HepG2 (cell line): ENCODE measurements at regions not wholly inside any gene's neighbourhood (a gene's known extent, or its start where the extent isn't known, plus 50 kb on each side); places are given as distances from the start of the nearest gene placed in this dataset.

Experiments used
- POLR2A ChIP-seq, 2 experiments: IDR thresholded peaks; 2 replicates each; pipeline ENCODE4 v1.6.1; 2011; ENCODE audit warnings: low read depth in 2 of 2, low read length in 2 of 2, mild to moderate bottlenecking in 1 of 2, moderate library complexity in 1 of 2; ENCODE audit not compliant: insufficient read depth in 1 of 2
- SIN3A ChIP-seq: IDR thresholded peaks from 2 replicates; pipeline ENCODE4 v1.6.1; 2011; ENCODE audit warnings: low read depth, mild to moderate bottlenecking, control low read depth, low read length, borderline replicate concordance
- TBX3 ChIP-seq: fragments of 450-650 bp; IDR thresholded peaks from 2 replicates; pipeline ENCODE4 v1.6.1; 2017; ENCODE audit warnings: antibody characterized with exemption, mild to moderate bottlenecking, inconsistent platforms, borderline replicate concordance
- XRCC5 ChIP-seq: fragments of 200-400 bp; formaldehyde crosslinking; optimal IDR thresholded peaks from 2 replicates; pipeline ENCODE3; 2017; ENCODE audit warnings: mild to moderate bottlenecking, low read length
- ZBTB7A ChIP-seq: sonication (generic); formaldehyde crosslinking; IDR thresholded peaks from 2 replicates; pipeline ENCODE4 v1.8.0; 2022; ENCODE audit warnings: mild to moderate bottlenecking, missing genetic modification reagents
- TF ChIP-seq, protein P1 (sequence below): sonication (generic); formaldehyde crosslinking; IDR thresholded peaks from 2 replicates; pipeline ENCODE4 v1.5.0; 2020; ENCODE audit warnings: mild to moderate bottlenecking, missing genetic modification reagents, moderate library complexity
- TF ChIP-seq, protein P2 (sequence below): sonication (generic); formaldehyde crosslinking; IDR thresholded peaks from 2 replicates; pipeline ENCODE4 v1.4.0; 2020; ENCODE audit warnings: mild to moderate bottlenecking, missing genetic modification reagents, borderline replicate concordance
- TF ChIP-seq, protein P3 (sequence below): sonication (generic); formaldehyde crosslinking; IDR thresholded peaks from 2 replicates; pipeline ENCODE4 v1.5.1; 2020; ENCODE audit warnings: mild to moderate bottlenecking, missing genetic modification reagents, moderate library complexity

DNA sequence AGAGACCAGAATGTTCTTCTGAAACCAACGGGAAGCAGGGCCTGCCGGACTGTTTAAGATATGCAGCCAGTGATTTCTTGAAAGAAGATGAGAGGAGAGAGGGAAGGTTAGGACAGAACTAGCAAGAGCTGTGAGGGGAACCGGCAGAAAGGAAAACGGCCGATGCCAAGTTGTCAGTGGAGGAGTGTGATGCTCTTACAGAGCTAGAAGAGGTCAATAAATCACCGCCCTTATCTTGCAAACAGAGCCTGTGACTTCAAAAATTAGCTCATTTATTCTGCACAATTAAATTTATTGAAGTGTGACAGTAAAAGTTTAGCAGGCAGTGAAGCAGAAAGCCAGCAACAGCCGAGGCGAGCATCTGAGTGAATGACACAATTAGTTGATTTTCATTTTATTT lies 509.5 kb upstream of the ID4 start:
- TF ChIP-seq ZBTB7A (CRISPR knock-in tag): no peak
- TF ChIP-seq, protein P1, sequence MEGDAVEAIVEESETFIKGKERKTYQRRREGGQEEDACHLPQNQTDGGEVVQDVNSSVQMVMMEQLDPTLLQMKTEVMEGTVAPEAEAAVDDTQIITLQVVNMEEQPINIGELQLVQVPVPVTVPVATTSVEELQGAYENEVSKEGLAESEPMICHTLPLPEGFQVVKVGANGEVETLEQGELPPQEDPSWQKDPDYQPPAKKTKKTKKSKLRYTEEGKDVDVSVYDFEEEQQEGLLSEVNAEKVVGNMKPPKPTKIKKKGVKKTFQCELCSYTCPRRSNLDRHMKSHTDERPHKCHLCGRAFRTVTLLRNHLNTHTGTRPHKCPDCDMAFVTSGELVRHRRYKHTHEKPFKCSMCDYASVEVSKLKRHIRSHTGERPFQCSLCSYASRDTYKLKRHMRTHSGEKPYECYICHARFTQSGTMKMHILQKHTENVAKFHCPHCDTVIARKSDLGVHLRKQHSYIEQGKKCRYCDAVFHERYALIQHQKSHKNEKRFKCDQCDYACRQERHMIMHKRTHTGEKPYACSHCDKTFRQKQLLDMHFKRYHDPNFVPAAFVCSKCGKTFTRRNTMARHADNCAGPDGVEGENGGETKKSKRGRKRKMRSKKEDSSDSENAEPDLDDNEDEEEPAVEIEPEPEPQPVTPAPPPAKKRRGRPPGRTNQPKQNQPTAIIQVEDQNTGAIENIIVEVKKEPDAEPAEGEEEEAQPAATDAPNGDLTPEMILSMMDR (CRISPR knock-in tag): no peak
- no peak for TF ChIP-seq SIN3A
- TF ChIP-seq TBX3: no peak
- TF ChIP-seq, protein P2, sequence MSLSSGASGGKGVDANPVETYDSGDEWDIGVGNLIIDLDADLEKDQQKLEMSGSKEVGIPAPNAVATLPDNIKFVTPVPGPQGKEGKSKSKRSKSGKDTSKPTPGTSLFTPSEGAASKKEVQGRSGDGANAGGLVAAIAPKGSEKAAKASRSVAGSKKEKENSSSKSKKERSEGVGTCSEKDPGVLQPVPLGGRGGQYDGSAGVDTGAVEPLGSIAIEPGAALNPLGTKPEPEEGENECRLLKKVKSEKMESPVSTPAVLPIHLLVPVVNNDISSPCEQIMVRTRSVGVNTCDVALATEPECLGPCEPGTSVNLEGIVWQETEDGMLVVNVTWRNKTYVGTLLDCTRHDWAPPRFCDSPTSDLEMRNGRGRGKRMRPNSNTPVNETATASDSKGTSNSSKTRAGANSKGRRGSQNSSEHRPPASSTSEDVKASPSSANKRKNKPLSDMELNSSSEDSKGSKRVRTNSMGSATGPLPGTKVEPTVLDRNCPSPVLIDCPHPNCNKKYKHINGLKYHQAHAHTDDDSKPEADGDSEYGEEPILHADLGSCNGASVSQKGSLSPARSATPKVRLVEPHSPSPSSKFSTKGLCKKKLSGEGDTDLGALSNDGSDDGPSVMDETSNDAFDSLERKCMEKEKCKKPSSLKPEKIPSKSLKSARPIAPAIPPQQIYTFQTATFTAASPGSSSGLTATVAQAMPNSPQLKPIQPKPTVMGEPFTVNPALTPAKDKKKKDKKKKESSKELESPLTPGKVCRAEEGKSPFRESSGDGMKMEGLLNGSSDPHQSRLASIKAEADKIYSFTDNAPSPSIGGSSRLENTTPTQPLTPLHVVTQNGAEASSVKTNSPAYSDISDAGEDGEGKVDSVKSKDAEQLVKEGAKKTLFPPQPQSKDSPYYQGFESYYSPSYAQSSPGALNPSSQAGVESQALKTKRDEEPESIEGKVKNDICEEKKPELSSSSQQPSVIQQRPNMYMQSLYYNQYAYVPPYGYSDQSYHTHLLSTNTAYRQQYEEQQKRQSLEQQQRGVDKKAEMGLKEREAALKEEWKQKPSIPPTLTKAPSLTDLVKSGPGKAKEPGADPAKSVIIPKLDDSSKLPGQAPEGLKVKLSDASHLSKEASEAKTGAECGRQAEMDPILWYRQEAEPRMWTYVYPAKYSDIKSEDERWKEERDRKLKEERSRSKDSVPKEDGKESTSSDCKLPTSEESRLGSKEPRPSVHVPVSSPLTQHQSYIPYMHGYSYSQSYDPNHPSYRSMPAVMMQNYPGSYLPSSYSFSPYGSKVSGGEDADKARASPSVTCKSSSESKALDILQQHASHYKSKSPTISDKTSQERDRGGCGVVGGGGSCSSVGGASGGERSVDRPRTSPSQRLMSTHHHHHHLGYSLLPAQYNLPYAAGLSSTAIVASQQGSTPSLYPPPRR (CRISPR knock-in tag): no peak
- no peak for TF ChIP-seq XRCC5
- TF ChIP-seq, protein P3, sequence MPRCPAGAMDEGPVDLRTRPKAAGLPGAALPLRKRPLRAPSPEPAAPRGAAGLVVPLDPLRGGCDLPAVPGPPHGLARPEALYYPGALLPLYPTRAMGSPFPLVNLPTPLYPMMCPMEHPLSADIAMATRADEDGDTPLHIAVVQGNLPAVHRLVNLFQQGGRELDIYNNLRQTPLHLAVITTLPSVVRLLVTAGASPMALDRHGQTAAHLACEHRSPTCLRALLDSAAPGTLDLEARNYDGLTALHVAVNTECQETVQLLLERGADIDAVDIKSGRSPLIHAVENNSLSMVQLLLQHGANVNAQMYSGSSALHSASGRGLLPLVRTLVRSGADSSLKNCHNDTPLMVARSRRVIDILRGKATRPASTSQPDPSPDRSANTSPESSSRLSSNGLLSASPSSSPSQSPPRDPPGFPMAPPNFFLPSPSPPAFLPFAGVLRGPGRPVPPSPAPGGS (CRISPR knock-in tag): no peak
- no peak for TF ChIP-seq POLR2A (IDR thresholded peaks at IDR 0.05; ENCODE audit: insufficient read depth in 1 of 2, low read depth in 2 of 2, low read length in 2 of 2)
